Right ventricle myocardium superior (tissue), 1 donor: ENCODE measurements at regions not wholly inside any gene's neighbourhood (a gene's known extent, or its start where the extent isn't known, plus 50 kb on each side); places are given as distances from the start of the nearest gene placed in this dataset.

Experiments
- ATAC-seq: fragments of 200-7000 bp; cut with Tn5 transposase; one replicate; pipeline ENCODE4 v1.9.1; 2020; ENCODE audit warnings: mild to moderate bottlenecking; ENCODE audit not compliant: poor library complexity
- DNase-seq: peaks from one replicate; pipeline ENCODE4 v3.0.0-alpha.2; 2020
- intact Hi-C: fragments of 100-400 bp; cut with DNase I; formaldehyde crosslinking; loops from one replicate; pipeline ENCODE4 v1.11.2; 2022
- donor health status: DM: no; HTN: yes; CAD: no; lungs with severe emphysema.

GRCh38 chr5:23284656-23285055, 222.8 kb upstream of the PRDM9 start:
- ATAC-seq (no peak), DNase-seq (no peak)
- intact Hi-C loops, result no loop called here

GRCh38 chr5:23274171-23274570, 233.2 kb upstream of the PRDM9 start:
- no peak for ATAC-seq
- intact Hi-C loops, result no loop called here

GRCh38 chr5:23269981-23270380, 237.4 kb upstream of the PRDM9 start:
- ATAC-seq, result no peak
- no peak for DNase-seq
- intact Hi-C loops, result no loop called here

More at GRCh38 chr5:23274171-23274570, 233.2 kb upstream of the PRDM9 start:
- no peak for DNase-seq

DNA sequence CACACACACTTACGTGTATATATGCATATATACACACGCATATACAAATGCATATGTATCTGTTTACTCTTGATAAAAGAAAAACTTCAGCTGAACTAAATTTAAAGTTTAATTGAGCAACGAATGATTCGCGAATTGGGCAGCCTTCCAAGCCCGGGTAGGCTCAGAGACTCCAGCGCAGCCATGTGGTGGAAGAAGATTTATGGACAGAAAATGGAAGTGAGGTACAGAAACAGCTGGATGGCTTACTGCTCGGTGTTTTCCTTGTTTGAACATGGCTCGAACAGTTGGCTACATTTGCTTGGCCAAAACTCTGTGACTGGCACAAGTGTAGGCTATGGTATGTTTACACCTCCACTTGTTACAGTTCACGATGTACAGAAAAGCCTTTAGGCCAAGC, 239.3 kb upstream of the PRDM9 start:
- intact Hi-C loops, result no loop called here
- ATAC-seq (no peak), DNase-seq (no peak)

DNA sequence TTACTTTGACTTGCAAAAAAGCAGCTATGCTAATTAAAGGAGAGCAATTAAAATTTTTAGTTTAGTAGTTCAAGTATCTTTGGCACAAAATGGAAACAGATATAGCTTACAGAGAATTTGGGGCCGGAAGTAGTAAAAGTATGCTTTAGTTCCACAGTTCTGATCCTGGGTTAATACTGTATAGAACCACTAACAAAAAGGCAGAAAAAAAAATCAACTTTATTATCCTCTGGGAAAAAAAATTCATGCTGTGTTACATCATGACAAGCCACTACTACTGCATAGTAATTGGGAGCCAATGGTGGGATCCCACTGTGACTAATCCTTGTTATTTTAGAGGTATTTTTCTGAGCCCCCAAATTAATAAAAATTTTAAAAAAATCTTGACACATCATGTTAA, 246.8 kb upstream of the PRDM9 start:
- intact Hi-C loops, result no loop called here
- ATAC-seq, result no peak
- no peak for DNase-seq

DNA sequence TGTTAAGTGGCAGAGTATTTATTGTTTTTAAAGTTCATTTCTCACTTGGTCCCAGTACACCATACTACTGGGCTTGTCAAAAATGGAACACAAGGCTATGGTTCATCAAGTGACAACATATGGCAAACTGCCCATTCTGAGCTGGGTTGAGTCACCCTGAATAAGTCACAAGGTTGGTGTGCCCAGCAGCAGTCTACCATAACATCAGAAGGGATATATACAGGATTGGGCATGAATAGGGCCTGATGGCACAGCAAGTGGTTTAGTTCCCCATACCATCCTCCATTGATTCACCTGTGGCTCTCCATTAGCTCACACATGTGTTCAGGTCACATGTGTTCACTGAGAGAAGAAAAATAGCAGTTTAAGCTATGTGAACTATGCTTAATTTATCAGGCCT, 249.8 kb upstream of the PRDM9 start:
- intact Hi-C loops, result no loop called here
- DNase-seq (no peak), ATAC-seq (no peak)

- no peak for ATAC-seq
- intact Hi-C loops, result no loop called here
- no peak for DNase-seq
Observed at GRCh38 chr5:23253621-23254198, 253.7 kb upstream of the PRDM9 start.

GRCh38 chr5:23242891-23243290, 264.5 kb upstream of the PRDM9 start:
- intact Hi-C loops, result no loop called here
- ATAC-seq (no peak), DNase-seq (no peak)

GRCh38 chr5:23235246-23235645, 272.2 kb upstream of the PRDM9 start:
- no peak for ATAC-seq
- DNase-seq, result no peak
- intact Hi-C loops, result no loop called here

DNA sequence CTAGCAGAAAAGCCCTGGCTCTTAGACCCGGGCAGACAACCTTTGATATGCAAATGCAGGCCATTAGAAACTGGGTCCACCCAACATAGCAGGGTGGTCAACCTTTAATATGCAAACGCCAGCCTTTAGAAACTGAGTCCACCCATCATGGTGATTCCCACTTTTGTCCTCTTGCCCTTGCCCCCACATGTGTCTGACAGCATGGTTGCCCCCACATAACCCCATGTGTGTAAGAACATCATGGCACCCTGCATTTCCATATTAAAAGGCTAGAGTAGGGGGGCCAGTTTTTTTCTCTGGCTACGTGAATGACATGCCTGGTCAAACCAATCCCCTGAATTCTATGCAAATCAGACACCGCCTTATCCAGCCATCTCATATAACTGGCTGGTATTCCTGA, 273.2 kb upstream of the PRDM9 start:
- no peak for ATAC-seq
- no peak for DNase-seq
- intact Hi-C loops, result no loop called here

DNA sequence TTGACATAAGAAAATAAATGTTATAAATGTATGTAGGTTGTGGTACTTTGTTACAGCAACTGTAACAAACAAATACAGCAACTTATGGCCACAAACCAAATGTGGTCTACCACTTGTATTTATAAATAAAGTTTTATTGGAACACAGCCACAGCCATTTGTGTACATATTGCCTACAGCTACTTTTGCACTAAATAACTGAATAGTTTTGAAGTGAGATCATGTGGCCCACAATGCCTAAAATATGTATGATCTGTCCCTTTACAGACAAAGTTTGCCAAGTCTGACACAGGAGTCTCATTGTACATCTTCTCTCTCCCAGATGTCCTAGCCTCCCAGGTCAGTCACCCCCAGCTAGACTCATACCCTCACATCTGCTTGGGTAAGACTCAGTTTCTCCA, 283.6 kb upstream of the PRDM9 start:
- intact Hi-C loops, result no loop called here
- ATAC-seq, result no peak

DNA sequence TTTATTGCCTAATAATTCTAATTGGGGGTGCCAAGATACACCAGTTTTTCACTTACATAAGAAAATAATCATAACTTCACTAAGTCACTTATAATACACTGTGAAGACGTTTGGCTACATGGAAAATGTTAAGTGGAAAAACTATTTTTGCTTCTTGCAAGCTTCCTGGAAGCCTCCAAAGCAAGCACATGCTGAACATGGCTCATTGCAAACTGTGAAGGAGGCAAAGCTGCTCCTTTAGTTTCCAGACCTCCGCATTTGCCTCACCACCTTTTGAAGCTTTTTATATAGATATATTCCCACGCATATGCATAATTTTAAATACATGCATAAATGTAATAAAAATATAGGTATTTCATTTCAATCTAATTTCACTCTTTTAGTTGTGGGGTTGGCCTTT, 285.6 kb upstream of the PRDM9 start:
- no peak for DNase-seq
- no peak for ATAC-seq
- intact Hi-C loops, result no loop called here

More for the DNA sequence above, 283.6 kb upstream of the PRDM9 start:
- no peak for DNase-seq

GRCh38 chr5:23217159-23217558, 290.2 kb upstream of the PRDM9 start:
- DNase-seq (no peak), ATAC-seq (no peak)
- intact Hi-C loops, result no loop called here

DNA sequence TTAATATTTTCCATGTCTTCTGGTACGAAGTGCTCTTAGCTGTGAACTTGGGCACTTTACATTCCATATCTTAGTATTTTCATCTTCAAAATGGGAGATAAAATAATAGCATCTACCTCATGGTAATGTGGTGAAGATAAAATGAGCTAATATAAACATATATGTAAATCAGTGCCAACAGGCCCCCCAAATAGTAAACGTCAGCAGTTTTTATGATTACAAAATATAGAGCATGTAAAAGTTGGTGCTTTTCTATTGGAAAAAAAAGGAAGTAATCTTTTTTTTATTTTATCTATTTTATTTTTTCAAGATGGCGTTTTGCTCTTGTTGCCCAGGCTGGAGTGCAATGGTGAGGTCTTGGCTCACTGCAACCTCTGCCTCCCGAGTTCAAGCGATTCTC, 291.1 kb upstream of the PRDM9 start:
- no peak for DNase-seq
- intact Hi-C loops, result no loop called here
- no peak for ATAC-seq

GRCh38 chr5:23208959-23209431, 298.4 kb upstream of the PRDM9 start:
- intact Hi-C loops, result no loop called here
- ATAC-seq, result no peak
- DNase-seq, result no peak

DNA sequence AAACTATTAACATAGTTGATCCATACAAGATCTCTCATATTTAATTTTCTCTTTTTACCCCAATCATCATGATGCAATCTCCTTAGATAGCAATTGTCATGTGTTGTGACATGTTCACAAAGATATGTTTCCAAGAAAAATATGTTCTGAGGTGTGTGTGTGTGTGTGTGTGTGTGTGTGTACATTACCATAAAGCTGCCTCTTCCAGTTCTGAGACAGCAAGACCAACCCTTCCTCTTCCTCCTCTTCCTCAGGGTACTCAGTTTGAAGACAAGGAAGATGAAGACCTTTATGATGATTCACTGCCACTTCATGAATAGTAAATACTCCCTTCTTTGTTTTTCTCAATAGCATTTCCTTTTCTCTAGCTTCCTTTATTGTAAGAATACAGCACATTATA, 303.3 kb upstream of the PRDM9 start:
- no peak for ATAC-seq
- intact Hi-C loops, result no loop called here
- DNase-seq, result no peak

GRCh38 chr5:23169660-23170416, 316.7 kb upstream of the CDH12 start:
- ATAC-seq, result no peak
- intact Hi-C loops, result no loop called here
- DNase-seq, result no peak

DNA sequence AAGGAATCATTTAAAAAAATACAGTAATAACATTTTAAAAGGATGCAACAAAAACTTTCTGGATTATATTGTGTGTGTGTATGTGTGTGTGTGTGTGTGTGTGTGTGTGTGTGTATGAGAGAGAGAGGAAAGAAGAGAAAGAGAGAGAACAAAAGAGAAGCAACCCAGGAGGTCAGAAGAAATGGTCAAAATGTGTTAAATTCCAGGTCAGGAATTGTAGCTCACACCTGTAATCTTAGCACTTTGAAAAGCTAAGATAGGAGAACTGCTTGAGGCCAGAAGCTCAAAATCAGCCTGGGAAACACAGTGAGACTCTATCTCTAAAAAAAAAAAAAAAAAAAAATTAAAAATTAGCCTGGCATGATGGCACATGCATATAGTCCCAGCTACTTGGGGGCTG, 311.8 kb upstream of the CDH12 start:
- DNase-seq, result no peak
- intact Hi-C loops, result no loop called here
- ATAC-seq, result no peak

DNA sequence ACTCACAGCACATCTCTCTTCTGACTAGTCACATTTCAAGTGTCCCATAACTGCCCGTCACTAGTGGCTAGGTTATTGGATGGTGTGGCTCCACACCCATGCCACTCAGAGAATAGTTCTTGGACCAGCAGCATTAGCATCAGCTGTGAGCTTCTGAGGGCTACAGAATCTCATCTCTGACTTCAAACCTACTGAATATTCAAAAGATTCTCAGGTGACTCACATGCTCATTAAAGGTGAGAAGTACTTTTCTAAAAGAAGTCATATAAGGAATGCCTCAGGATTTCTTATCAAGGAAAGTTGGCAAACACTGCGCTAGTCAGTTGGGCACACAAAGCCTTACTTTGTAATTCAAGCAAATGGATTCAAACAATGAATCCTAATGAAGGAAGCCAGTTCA, 305.0 kb upstream of the CDH12 start:
- ATAC-seq, result no peak
- intact Hi-C loops, result no loop called here
- no peak for DNase-seq

- DNase-seq (no peak), ATAC-seq (no peak)
- intact Hi-C loops, result no loop called here
Observed at GRCh38 chr5:23157716-23158115, 304.6 kb upstream of the CDH12 start.

DNA sequence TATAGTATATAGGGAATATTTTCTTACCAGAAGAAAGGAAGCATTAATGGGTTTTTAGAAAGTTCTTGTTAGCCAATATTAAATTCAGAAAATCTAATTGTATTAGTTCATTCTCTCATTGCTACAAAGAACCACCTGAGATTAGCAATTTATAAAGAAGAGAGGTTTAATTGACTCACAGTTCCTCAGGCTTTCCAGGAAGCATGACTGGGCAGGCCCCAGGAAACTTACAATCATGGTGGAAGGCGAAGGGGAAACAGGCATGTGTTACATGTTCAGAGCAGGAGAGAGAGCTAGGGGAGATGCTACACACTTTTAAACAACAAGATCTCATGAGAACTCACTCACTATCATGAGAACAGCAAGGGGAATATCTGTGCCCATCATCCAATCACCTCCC, 304.0 kb upstream of the CDH12 start:
- intact Hi-C loops, result no loop called here
- no peak for DNase-seq
- ATAC-seq, result no peak
